ENCODE measurements at regions not wholly inside any gene's neighbourhood (a gene's known extent, or its start where the extent isn't known, plus 50 kb on each side); places are given as distances from the start of the nearest gene placed in this dataset.

- no peak for TF ChIP-seq CTCF (IDR thresholded peaks at IDR 0.05; ENCODE audit: borderline replicate concordance, insufficient read depth, low read depth, low read length)
- no peak overlapping the region for H3K4me3 ChIP-seq (ENCODE audit: low read depth, low read length)
Measured at GRCh38 chr9:2377834-2378233, 243.8 kb upstream of the VLDLR start.

GRCh38 chr9:2378266-2378665 lies 243.3 kb upstream of the VLDLR start:
- H3K4me3 ChIP-seq (ENCODE audit: low read depth, low read length), result no peak overlapping the region
- no peak for TF ChIP-seq CTCF (IDR thresholded peaks at IDR 0.05; ENCODE audit: borderline replicate concordance, insufficient read depth, low read depth, low read length)

- TF ChIP-seq CTCF (IDR thresholded peaks at IDR 0.05; ENCODE audit: borderline replicate concordance, insufficient read depth, low read depth, low read length), result no peak
- no peak overlapping the region for H3K4me3 ChIP-seq (ENCODE audit: low read depth, low read length)
Measured at GRCh38 chr9:2378816-2379215, 242.8 kb upstream of the VLDLR start.

- no peak overlapping the region for H3K4me3 ChIP-seq (ENCODE audit: low read depth, low read length)
- no peak for TF ChIP-seq CTCF (IDR thresholded peaks at IDR 0.05; ENCODE audit: borderline replicate concordance, insufficient read depth, low read depth, low read length)
Measured at GRCh38 chr9:2384741-2385140, 236.8 kb upstream of the VLDLR start.

GRCh38 chr9:2385746-2386145 lies 235.8 kb upstream of the VLDLR start:
- TF ChIP-seq CTCF (IDR thresholded peaks at IDR 0.05; ENCODE audit: borderline replicate concordance, insufficient read depth, low read depth, low read length), result no peak
- H3K4me3 ChIP-seq (ENCODE audit: low read depth, low read length), result no peak overlapping the region

GRCh38 chr9:2386566-2386965 lies 235.0 kb upstream of the VLDLR start:
- no peak overlapping the region for H3K4me3 ChIP-seq (ENCODE audit: low read depth, low read length)
- no peak for TF ChIP-seq CTCF (IDR thresholded peaks at IDR 0.05; ENCODE audit: borderline replicate concordance, insufficient read depth, low read depth, low read length)

- H3K4me3 ChIP-seq (ENCODE audit: low read depth, low read length), result no peak overlapping the region
- TF ChIP-seq CTCF (IDR thresholded peaks at IDR 0.05; ENCODE audit: borderline replicate concordance, insufficient read depth, low read depth, low read length), result no peak
Measured at GRCh38 chr9:2387166-2387565, 234.4 kb upstream of the VLDLR start.
